Erythroblast (primary cell): ENCODE measurements at regions not wholly inside any gene's neighbourhood (a gene's known extent, or its start where the extent isn't known, plus 50 kb on each side); places are given as distances from the start of the nearest gene placed in this dataset.

Source experiments
- GATA1 ChIP-seq: IDR thresholded peaks from 2 replicates; pipeline ENCODE4 v1.6.1; 2011; ENCODE audit warnings: low read depth, mild to moderate bottlenecking, control low read depth, low read length, moderate library complexity
- POLR2A ChIP-seq: IDR thresholded peaks from 2 replicates; pipeline ENCODE4 v1.6.1; 2011; ENCODE audit warnings: mild to moderate bottlenecking, low read length

GRCh38 chr1:116833718-116834117, 76.0 kb upstream of the PTGFRN start:
- TF ChIP-seq POLR2A (no peak), GATA1 (no peak)
